HCT116 (cell line): ENCODE measurements at regions not wholly inside any gene's neighbourhood (a gene's known extent, or its start where the extent isn't known, plus 50 kb on each side); places are given as distances from the start of the nearest gene placed in this dataset.

ENCODE experiments used
- ATAC-seq: fragments of 200-7000 bp; cut with Tn5 transposase; 2 replicates; pipeline ENCODE4 v1.9.1; 2020; ENCODE audit warnings: mild to moderate bottlenecking, moderate library complexity
- BruUV-seq: library from RNA; stranded (reverse); fragments of 400-500 nt; replicated peaks from 2 replicates; lab custom pipeline; 2021; lab: Mats Ljungman, UMichigan
- CTCF ChIA-PET: fragments of 300-600 bp; sonication (Branson Sonifier 250); formaldehyde crosslinking; loops from one replicate; lab custom pipeline; 2021; ENCODE audit warnings: antibody characterized with exemption; lab: Charles Lee
- POLR2A ChIA-PET: fragments of 300-600, 350-600 bp; sonication (Branson Sonifier 250); formaldehyde crosslinking; loops from one replicate; lab custom pipeline; 2021; ENCODE audit warnings: antibody characterized with exemption; lab: Charles Lee
- RAD21 ChIA-PET, 2 experiments: fragments of 300-600 bp; sonication (Branson Sonifier 250); formaldehyde crosslinking; loops; one replicate each; lab custom pipeline; 2023; ENCODE audit warnings: low total read pairs in 2 of 2; ENCODE audit not compliant: uncharacterized antibody in 2 of 2, unreplicated experiment in 2 of 2, low non-redundant PET in 1 of 2; lab: Charles Lee
- DNase-seq: peaks from one replicate; pipeline ENCODE4 v3.0.0-alpha.2; 2010; ENCODE audit warnings: low read depth, low spot score
- H2AFZ ChIP-seq: fragments of 200-600 bp; shearing (Covaris generic), sonication (generic); 2 replicates; pipeline ENCODE4 v1.6.1; 2017; ENCODE audit warnings: low read depth, mixed run types, mixed read lengths, antibody characterized with exemption, low read length; ENCODE audit not compliant: poor library complexity, severe bottlenecking
- H3K27ac ChIP-seq: 2 replicates; pipeline ENCODE4 v1.5.1; 2012; ENCODE audit warnings: low read depth, low read length
- H3K27me3 ChIP-seq: fragments of 200-600 bp; sonication (generic); 2 replicates; pipeline ENCODE4 v1.6.1; 2016; ENCODE audit warnings: mixed run types, low read length, mixed read lengths; ENCODE audit not compliant: insufficient read depth
- H3K36me3 ChIP-seq, 2 experiments: fragments of 200-500 bp in 1 of 2; fragments of 200-600 bp in 1 of 2; sonication (Bioruptor generic) in 1 of 2; sonication (generic) in 1 of 2; 2 replicates each; pipeline versions ENCODE4 v1.5.1 to v1.6.1; 2014 to 2016; ENCODE audit warnings: low read length in 2 of 2, inconsistent platforms in 1 of 2, mixed read lengths in 1 of 2, mixed run types in 1 of 2; ENCODE audit not compliant: insufficient read depth in 2 of 2, control insufficient read depth in 1 of 2
- H3K4me1 ChIP-seq, 2 experiments: fragments of 200-600 bp in 1 of 2; sonication (generic) in 1 of 2; 2 replicates each; pipeline versions ENCODE4 v1.5.1 to v1.6.1; 2012 to 2017; ENCODE audit warnings: low read length in 2 of 2, inconsistent platforms in 1 of 2, mild to moderate bottlenecking in 1 of 2, mixed read lengths in 1 of 2, mixed run types in 1 of 2, moderate library complexity in 1 of 2; ENCODE audit not compliant: insufficient read depth in 2 of 2, control insufficient read depth in 1 of 2
- H3K4me2 ChIP-seq: fragments of 200-600 bp; sonication (generic); 2 replicates; pipeline ENCODE4 v1.6.1; 2017; ENCODE audit warnings: mixed run types, low read length, mixed read lengths
- H3K4me3 ChIP-seq, 2 experiments: fragments of 200-600 bp in 1 of 2; sonication (generic) in 1 of 2; replicated peaks in 1 of 2; 2 replicates each; pipeline ENCODE4 v1.5.1; 2011 to 2016; ENCODE audit warnings: low read length in 2 of 2, control low read depth in 1 of 2, low read depth in 1 of 2, mild to moderate bottlenecking in 1 of 2, mixed read lengths in 1 of 2, mixed run types in 1 of 2
- H3K79me2 ChIP-seq: fragments of 200-600 bp; sonication (generic); 2 replicates; pipeline ENCODE4 v1.6.1; 2017; ENCODE audit warnings: mild to moderate bottlenecking, mixed run types, low read length, moderate library complexity, mixed read lengths; ENCODE audit not compliant: insufficient read depth
- H3K9ac ChIP-seq: fragments of 200-600 bp; sonication (generic); 2 replicates; pipeline ENCODE4 v1.6.1; 2016; ENCODE audit warnings: low read length, mixed read lengths
- H3K9me2 ChIP-seq: fragments of 200-600 bp; sonication (generic), shearing (Covaris generic); 2 replicates; pipeline ENCODE4 v1.6.1; 2017; ENCODE audit warnings: mixed run types, mild to moderate bottlenecking, moderate library complexity; ENCODE audit not compliant: insufficient read depth
- H3K9me3 ChIP-seq, 2 experiments: fragments of 200-500 bp in 1 of 2; fragments of 200-600 bp in 1 of 2; sonication (Bioruptor generic) in 1 of 2; sonication (generic) in 1 of 2; 2 replicates each; pipeline ENCODE4 v1.6.1; 2014 to 2017; ENCODE audit warnings: low read length in 2 of 2, mixed read lengths in 2 of 2, inconsistent platforms in 1 of 2, low read depth in 1 of 2, mild to moderate bottlenecking in 1 of 2, mixed run types in 1 of 2, moderate library complexity in 1 of 2; ENCODE audit not compliant: control insufficient read depth in 1 of 2, insufficient read depth in 1 of 2
- H4K20me1 ChIP-seq: fragments of 200-600 bp; sonication (generic), shearing (Covaris generic); 2 replicates; pipeline ENCODE4 v1.6.1; 2017; ENCODE audit warnings: mixed run types, mild to moderate bottlenecking, moderate library complexity; ENCODE audit not compliant: insufficient read depth
- CBX3 ChIP-seq: IDR thresholded peaks from 2 replicates; pipeline ENCODE4 v1.6.1; 2012; ENCODE audit warnings: low read depth
- ELF1 ChIP-seq: IDR thresholded peaks from 2 replicates; pipeline ENCODE4 v1.6.1; 2012; ENCODE audit warnings: low read depth, borderline replicate concordance
- EZH2phosphoT487 ChIP-seq: fragments of 200-600 bp; IDR thresholded peaks from 2 replicates; pipeline ENCODE4 v1.6.1; 2018; ENCODE audit warnings: antibody characterized with exemption, borderline replicate concordance
- FOSL1 ChIP-seq: IDR thresholded peaks from 2 replicates; pipeline ENCODE4 v1.6.1; 2012; ENCODE audit warnings: low read depth
- JUND ChIP-seq: IDR thresholded peaks from 2 replicates; pipeline ENCODE4 v1.6.1; 2012
- MAX ChIP-seq: IDR thresholded peaks from 2 replicates; pipeline ENCODE4 v1.6.1; 2012
- POLR2AphosphoS5 ChIP-seq: IDR thresholded peaks from 2 replicates; pipeline ENCODE4 v1.6.1; 2011; ENCODE audit warnings: mild to moderate bottlenecking, low read depth, low read length, moderate library complexity
- RAD21 ChIP-seq: IDR thresholded peaks from 2 replicates; pipeline ENCODE4 v1.6.1; 2012; ENCODE audit warnings: low read depth, mild to moderate bottlenecking
- REST ChIP-seq: IDR thresholded peaks from 2 replicates; pipeline ENCODE4 v1.6.1; 2012; ENCODE audit warnings: low read depth
- SIN3A ChIP-seq: IDR thresholded peaks from 2 replicates; pipeline ENCODE4 v1.6.1; 2012; ENCODE audit warnings: low read depth
- SP1 ChIP-seq: IDR thresholded peaks from 2 replicates; pipeline ENCODE4 v1.6.1; 2012; ENCODE audit warnings: low read depth
- SRF ChIP-seq: IDR thresholded peaks from 2 replicates; pipeline ENCODE4 v1.6.1; 2012; ENCODE audit warnings: low read depth
- TCF7L2 ChIP-seq: IDR thresholded peaks from 2 replicates; pipeline ENCODE4 v1.7.0; 2011; ENCODE audit warnings: borderline replicate concordance, inconsistent platforms; ENCODE audit not compliant: insufficient read depth, insufficient read length; ENCODE audit errors: extremely low read depth
- ZBTB33 ChIP-seq: IDR thresholded peaks from 2 replicates; pipeline ENCODE4 v1.6.1; 2011; ENCODE audit warnings: mild to moderate bottlenecking, low read length, moderate library complexity; ENCODE audit not compliant: insufficient replicate concordance; ENCODE audit errors: extremely low read depth
- ZFX ChIP-seq: fragments of 450-650 bp; IDR thresholded peaks from 2 replicates; pipeline ENCODE4 v1.6.1; 2017
- intact Hi-C: fragments of 100-400 bp; cut with micrococcal nuclease; formaldehyde crosslinking; loops from 2 replicates; pipeline ENCODE4 v1.10.0; 2022

GRCh38 chr1:177772386-177772960 is 197.4 kb downstream of the SEC16B start:
- Histone ChIP-seq H3K9ac (no peak overlapping the region), H3K4me1 (no peaks in the 10 kb centered on the region), H4K20me1 (no peaks in the 10 kb centered on the region), H2AFZ (no peak overlapping the region), H3K4me2 (no peak overlapping the region), H3K79me2 (no peaks in the 10 kb centered on the region), H3K4me3 (no peak overlapping the region), H3K27ac (no peak overlapping the region), H3K36me3 (no peaks in the 10 kb centered on the region), H3K27me3 (no peaks in the 10 kb centered on the region), H3K9me3 (peaks cover 0 to 3% of the 10 kb centered on the region in 2 experiments; a peak in 1 of 4 replicates), H3K9me2 (no peaks in the 10 kb centered on the region)
- CTCF ChIA-PET: no interaction called here
- TF ChIP-seq SIN3A (no peak), RAD21 (no peak), JUND (no peak), MAX (no peak), FOSL1 (no peak), EZH2phosphoT487 (no peak), POLR2AphosphoS5 (no peak), ELF1 (no peak), REST (no peak), CBX3 (no peak), ZBTB33 (no peak), ZFX (no peak), TCF7L2 (no peak), SP1 (no peak), SRF (no peak)
- no TSS peak for BruUV-seq
- ATAC-seq (no peak), DNase-seq (no peak)
- intact Hi-C loops: no loop called here
- RAD21 ChIA-PET: no interaction called here
- POLR2A ChIA-PET: no interaction called here
